MM.1S (cell line): ENCODE measurements at regions not wholly inside any gene's neighbourhood (a gene's known extent, or its start where the extent isn't known, plus 50 kb on each side); places are given as distances from the start of the nearest gene placed in this dataset.

ENCODE experiments used
- DNase-seq: peaks from one replicate; pipeline ENCODE4 v3.0.0-alpha.2; 2015
- H2AFZ ChIP-seq: fragments of 300-600 bp; sonication (generic); 2 replicates; pipeline ENCODE4 v1.6.0; 2016; ENCODE audit warnings: antibody characterized with exemption, low read length
- H3F3A ChIP-seq: fragments of 300-600 bp; sonication (generic); 2 replicates; pipeline ENCODE4 v1.6.1; 2016; ENCODE audit warnings: mild to moderate bottlenecking, antibody characterized with exemption, low read length, moderate library complexity, mixed read lengths; ENCODE audit not compliant: insufficient read depth
- H3K27ac ChIP-seq: fragments of 300-600 bp; sonication (generic); 2 replicates; pipeline ENCODE4 v1.5.1; 2016; ENCODE audit warnings: mild to moderate bottlenecking, low read length
- H3K27me3 ChIP-seq: fragments of 300-600 bp; sonication (generic); replicated peaks from 2 replicates; pipeline ENCODE4 v1.6.0; 2016; ENCODE audit warnings: low read length; ENCODE audit not compliant: insufficient read depth
- H3K36me3 ChIP-seq: fragments of 300-600 bp; sonication (generic); replicated peaks from 2 replicates; pipeline ENCODE4 v1.6.1; 2016; ENCODE audit warnings: mild to moderate bottlenecking, low read length, mixed read lengths; ENCODE audit not compliant: insufficient read depth
- H3K4me1 ChIP-seq: fragments of 300-600 bp; sonication (generic); 2 replicates; pipeline ENCODE4 v1.6.1; 2016; ENCODE audit warnings: low read length, mixed read lengths
- H3K4me2 ChIP-seq: fragments of 300-600 bp; sonication (generic); 2 replicates; pipeline ENCODE4 v1.6.0; 2016; ENCODE audit warnings: low read depth, low read length
- H3K4me3 ChIP-seq: fragments of 300-600 bp; sonication (generic); 2 replicates; pipeline ENCODE4 v1.5.1; 2016; ENCODE audit warnings: low read length, mixed read lengths
- H3K79me2 ChIP-seq: fragments of 300-600 bp; sonication (generic); 2 replicates; pipeline ENCODE4 v1.6.1; 2016; ENCODE audit warnings: mixed run types, low read length, mixed read lengths
- H3K9ac ChIP-seq: fragments of 300-600 bp; sonication (generic); 2 replicates; pipeline ENCODE4 v1.6.1; 2016; ENCODE audit warnings: low read length, mixed read lengths
- H3K9me2 ChIP-seq: fragments of 300-600 bp; sonication (generic); replicated peaks from 2 replicates; pipeline ENCODE4 v1.6.1; 2016; ENCODE audit warnings: mild to moderate bottlenecking, low read length, mixed read lengths; ENCODE audit not compliant: insufficient read depth
- H3K9me3 ChIP-seq: fragments of 300-600 bp; sonication (generic); replicated peaks from 2 replicates; pipeline ENCODE4 v1.6.1; 2016; ENCODE audit warnings: mild to moderate bottlenecking, low read length, mixed read lengths; ENCODE audit not compliant: insufficient read depth
- H4K20me1 ChIP-seq: fragments of 300-600 bp; sonication (generic); 2 replicates; pipeline ENCODE4 v1.6.1; 2016; ENCODE audit warnings: mild to moderate bottlenecking, low read length, moderate library complexity, mixed read lengths; ENCODE audit not compliant: insufficient read depth
- CTCF ChIP-seq: fragments of 300-600 bp; sonication (generic); IDR thresholded peaks from 2 replicates; pipeline ENCODE4 v1.5.1; 2016; ENCODE audit warnings: antibody characterized with exemption, low read length, mixed read lengths
- EZH2 ChIP-seq: fragments of 300-600 bp; sonication (generic); optimal IDR thresholded peaks from 2 replicates; pipeline ENCODE3; 2017; ENCODE audit warnings: low read depth, mild to moderate bottlenecking, antibody characterized with exemption, low read length, mixed read lengths
- EZH2phosphoT487 ChIP-seq: fragments of 300-600 bp; sonication (generic); IDR thresholded peaks from 2 replicates; pipeline ENCODE4 v1.6.1; 2018; ENCODE audit warnings: antibody characterized with exemption, low read length

GRCh38 chr7:46764100-46764936, 817.6 kb downstream of the TNS3 start:
- Histone ChIP-seq H3K4me1 (no peaks in the 10 kb centered on the region), H3K27ac (no peak overlapping the region), H3K4me2 (no peak overlapping the region), H3K4me3 (no peak overlapping the region), H3K27me3 (no peaks in the 10 kb centered on the region), H3K9ac (no peak overlapping the region), H4K20me1 (no peaks in the 10 kb centered on the region), H3K9me3 (no peaks in the 10 kb centered on the region), H3K9me2 (no peaks in the 10 kb centered on the region), H3F3A (no peaks in the 10 kb centered on the region), H3K79me2 (no peaks in the 10 kb centered on the region), H3K36me3 (no peaks in the 10 kb centered on the region), H2AFZ (no peak overlapping the region)
- no peak for TF ChIP-seq EZH2
- TF ChIP-seq CTCF: no peak
- no peak for TF ChIP-seq EZH2phosphoT487
- no peak for DNase-seq

DNA sequence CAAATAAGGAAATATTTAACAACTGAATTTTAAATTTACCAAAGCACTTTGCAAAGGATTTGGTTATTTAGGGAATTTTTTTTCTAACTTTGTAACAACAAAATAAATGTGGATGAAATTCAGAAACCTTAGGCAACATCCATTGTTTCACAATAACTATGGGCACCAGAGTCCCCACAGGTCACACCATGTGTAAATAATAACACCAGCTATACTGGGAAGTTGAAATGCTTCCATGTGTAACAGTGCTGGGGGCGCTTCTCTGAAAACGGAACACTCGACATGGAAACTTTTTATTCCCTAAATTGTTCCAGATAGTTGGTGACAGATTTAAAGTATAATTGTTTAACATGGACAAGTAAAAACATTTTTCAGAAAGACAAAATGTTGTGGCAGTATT, 818.6 kb downstream of the TNS3 start:
- H4K20me1 ChIP-seq: no peaks in the 10 kb centered on the region
- no peak overlapping the region for H3K4me3 ChIP-seq
- H3K9me2 ChIP-seq: no peaks in the 10 kb centered on the region
- H2AFZ ChIP-seq: no peak overlapping the region
- H3K27ac ChIP-seq: no peak overlapping the region
- no peak overlapping the region for H3K9ac ChIP-seq
- no peaks in the 10 kb centered on the region for H3K9me3 ChIP-seq
- no peaks in the 10 kb centered on the region for H3K4me1 ChIP-seq
- H3K4me2 ChIP-seq: no peak overlapping the region
- H3K27me3 ChIP-seq: no peaks in the 10 kb centered on the region
- no peaks in the 10 kb centered on the region for H3F3A ChIP-seq
- no peaks in the 10 kb centered on the region for H3K79me2 ChIP-seq
- DNase-seq: no peak
- no peaks in the 10 kb centered on the region for H3K36me3 ChIP-seq
- no peak for TF ChIP-seq CTCF
- TF ChIP-seq EZH2: no peak
- no peak for TF ChIP-seq EZH2phosphoT487

DNA sequence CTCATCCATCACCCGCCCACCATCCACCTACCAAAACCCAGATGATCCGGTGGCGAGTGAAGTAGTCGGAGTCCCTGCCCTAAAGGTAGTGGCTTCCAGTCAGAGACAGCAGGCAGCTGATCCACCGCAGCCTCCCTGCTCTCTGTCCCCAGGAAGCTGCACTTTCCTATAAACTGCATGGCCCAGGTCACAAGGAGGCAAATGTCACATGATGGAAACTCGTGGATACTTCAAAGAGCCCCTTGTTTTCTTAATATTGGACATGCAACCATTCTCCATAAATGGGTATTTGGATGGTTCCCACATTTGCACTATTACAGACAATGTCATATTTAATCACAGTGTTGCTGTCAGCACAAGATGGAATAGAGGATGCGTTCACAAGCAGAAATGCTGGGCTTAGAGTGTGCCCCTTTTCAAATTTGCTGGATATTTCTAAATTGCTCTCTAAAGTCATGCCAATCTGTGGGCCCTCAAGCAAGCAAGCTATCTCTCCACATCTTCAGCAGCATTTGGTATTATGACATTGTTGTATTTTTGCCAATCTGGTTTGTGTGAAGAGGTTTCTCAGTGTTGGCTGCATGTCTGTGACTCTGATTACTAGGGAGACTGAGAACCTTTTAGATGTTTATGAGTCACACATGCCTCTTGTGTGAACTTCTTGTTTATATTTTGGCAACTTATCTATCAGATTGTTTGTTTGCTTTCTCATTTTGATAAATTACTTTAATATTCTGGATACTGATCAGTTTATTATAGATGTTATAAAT, 822.0 kb downstream of the TNS3 start:
- TF ChIP-seq EZH2: no peak
- no peak for TF ChIP-seq EZH2phosphoT487
- TF ChIP-seq CTCF: no peak

More for the DNA sequence above, 822.0 kb downstream of the TNS3 start:
- Histone ChIP-seq H3K4me1 (no peaks in the 10 kb centered on the region), H3K79me2 (no peaks in the 10 kb centered on the region), H3K36me3 (no peaks in the 10 kb centered on the region), H3K4me2 (no peak overlapping the region), H3K9me2 (no peaks in the 10 kb centered on the region), H3F3A (no peaks in the 10 kb centered on the region), H2AFZ (no peak overlapping the region), H3K9me3 (no peaks in the 10 kb centered on the region), H3K4me3 (no peak overlapping the region), H4K20me1 (no peaks in the 10 kb centered on the region), H3K9ac (no peak overlapping the region), H3K27me3 (no peaks in the 10 kb centered on the region), H3K27ac (no peak overlapping the region)
- DNase-seq: no peak
